ENCODE measurements at regions not wholly inside any gene's neighbourhood (a gene's known extent, or its start where the extent isn't known, plus 50 kb on each side); places are given as distances from the start of the nearest gene placed in this dataset.
"Not testable (repeated sequence)": the region's sequence is repeated elsewhere in the genome, so short reads cannot be mapped to it uniquely, and the experiment has no call there.

DNA sequence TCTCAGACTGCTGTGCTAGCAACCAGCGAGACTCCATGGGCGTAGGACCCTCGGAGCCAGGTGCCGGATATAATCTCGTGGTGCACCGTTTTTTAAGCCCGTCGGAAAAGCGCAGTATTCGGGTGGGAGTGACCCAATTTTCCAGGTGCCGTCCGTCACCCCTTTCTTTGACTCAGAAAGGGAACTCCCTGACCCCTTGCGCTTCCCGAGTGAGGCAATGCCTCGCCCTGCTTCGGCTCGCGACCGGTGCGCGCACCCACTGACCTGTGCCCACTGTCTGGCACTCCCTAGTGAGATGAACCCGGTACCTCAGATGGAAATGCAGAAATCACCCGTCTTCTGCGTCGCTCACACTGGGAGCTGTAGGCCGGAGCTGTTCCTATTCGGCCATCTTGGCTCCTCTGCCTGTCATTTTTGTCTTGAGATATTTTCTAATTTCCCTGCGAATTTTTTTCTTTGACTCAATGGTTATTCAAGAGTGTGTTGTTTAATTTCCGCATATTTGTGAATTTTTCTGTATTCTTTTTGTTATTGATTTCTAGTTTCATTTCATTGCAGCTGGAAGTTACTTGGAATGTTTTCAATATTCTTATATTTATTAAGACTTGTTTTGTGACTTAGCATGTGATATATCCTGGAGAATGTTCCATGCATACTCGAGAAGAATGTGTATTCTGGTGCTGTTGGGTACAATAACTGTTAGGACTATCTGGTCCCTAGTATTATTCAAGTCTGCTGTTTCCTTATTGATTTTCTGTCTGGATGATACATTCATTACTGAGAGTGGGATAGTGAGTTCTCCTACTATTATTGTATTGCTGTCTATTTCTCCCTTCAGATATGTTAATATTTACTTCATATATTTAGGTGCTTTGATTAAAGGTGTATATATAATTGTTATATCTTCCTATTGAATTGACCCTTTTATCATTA lies 125.3 kb upstream of the ASB18 start:
- not testable (repeated sequence) for H3K79me2 ChIP-seq (ENCODE audit: control insufficient read depth, insufficient read depth, low read length); DNase-seq (ENCODE audit: low read depth in 2 of 2); H3K36me3 ChIP-seq (ENCODE audit: control insufficient read depth, insufficient read depth, low read length); H3K27ac ChIP-seq (ENCODE audit: insufficient read depth, low read length); H2AFZ ChIP-seq (ENCODE audit: low read length); H3K4me2 ChIP-seq (ENCODE audit: extremely low read depth, insufficient read depth, low read length); H3K27me3 ChIP-seq (ENCODE audit: control insufficient read depth, insufficient read depth, low read length); H3K4me3 ChIP-seq (replicated peaks in 1 of 4; ENCODE audit: control extremely low read depth in 1 of 4, insufficient read depth in 1 of 4, low read depth in 3 of 4, low read length in 4 of 4); H4K20me1 ChIP-seq (ENCODE audit: control insufficient read depth, extremely low read depth, insufficient read depth, low read length); H3K9me3 ChIP-seq (ENCODE audit: control insufficient read depth, insufficient read depth, low read depth, low read length); H3K4me1 ChIP-seq (ENCODE audit: control insufficient read depth, extremely low read depth, insufficient read depth, low read length); H3K9ac ChIP-seq (ENCODE audit: insufficient read depth, low read length)

DNA sequence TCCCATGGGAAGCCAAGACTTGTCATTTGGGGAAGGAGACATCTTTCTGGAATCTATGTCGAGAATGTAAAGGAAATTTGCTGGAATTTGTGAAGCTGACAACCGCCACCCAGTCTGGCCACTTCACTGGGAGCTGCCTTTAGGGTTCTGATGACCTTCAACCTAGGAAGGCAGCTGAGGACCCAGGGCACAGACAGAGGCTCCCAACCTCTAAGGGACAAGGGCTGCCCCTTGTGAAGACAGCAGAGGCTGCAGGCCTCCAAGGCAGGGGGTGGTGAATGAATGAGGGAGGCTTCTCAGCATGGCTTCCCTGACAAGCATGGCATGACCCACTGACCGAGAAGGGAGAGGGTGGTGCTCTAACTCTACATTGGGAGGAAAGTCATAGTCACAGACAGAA lies 128.9 kb upstream of the ASB18 start:
- Histone ChIP-seq H3K4me3 (replicated peaks in 1 of 4; ENCODE audit: control extremely low read depth in 1 of 4, insufficient read depth in 1 of 4, low read depth in 3 of 4, low read length in 4 of 4) (no peak overlapping the region), H2AFZ (ENCODE audit: low read length) (no peak overlapping the region), H3K4me1 (ENCODE audit: control insufficient read depth, extremely low read depth, insufficient read depth, low read length) (no peaks in the 10 kb centered on the region), H3K36me3 (ENCODE audit: control insufficient read depth, insufficient read depth, low read length) (no peaks in the 10 kb centered on the region), H3K4me2 (ENCODE audit: extremely low read depth, insufficient read depth, low read length) (no peak overlapping the region), H3K9me3 (ENCODE audit: control insufficient read depth, insufficient read depth, low read depth, low read length) (no peaks in the 10 kb centered on the region), H3K27me3 (ENCODE audit: control insufficient read depth, insufficient read depth, low read length) (no peaks in the 10 kb centered on the region), H4K20me1 (ENCODE audit: control insufficient read depth, extremely low read depth, insufficient read depth, low read length) (no peaks in the 10 kb centered on the region), H3K27ac (ENCODE audit: insufficient read depth, low read length) (no peak overlapping the region), H3K79me2 (ENCODE audit: control insufficient read depth, insufficient read depth, low read length) (no peaks in the 10 kb centered on the region), H3K9ac (ENCODE audit: insufficient read depth, low read length) (no peak overlapping the region)
- TF ChIP-seq, protein P1, sequence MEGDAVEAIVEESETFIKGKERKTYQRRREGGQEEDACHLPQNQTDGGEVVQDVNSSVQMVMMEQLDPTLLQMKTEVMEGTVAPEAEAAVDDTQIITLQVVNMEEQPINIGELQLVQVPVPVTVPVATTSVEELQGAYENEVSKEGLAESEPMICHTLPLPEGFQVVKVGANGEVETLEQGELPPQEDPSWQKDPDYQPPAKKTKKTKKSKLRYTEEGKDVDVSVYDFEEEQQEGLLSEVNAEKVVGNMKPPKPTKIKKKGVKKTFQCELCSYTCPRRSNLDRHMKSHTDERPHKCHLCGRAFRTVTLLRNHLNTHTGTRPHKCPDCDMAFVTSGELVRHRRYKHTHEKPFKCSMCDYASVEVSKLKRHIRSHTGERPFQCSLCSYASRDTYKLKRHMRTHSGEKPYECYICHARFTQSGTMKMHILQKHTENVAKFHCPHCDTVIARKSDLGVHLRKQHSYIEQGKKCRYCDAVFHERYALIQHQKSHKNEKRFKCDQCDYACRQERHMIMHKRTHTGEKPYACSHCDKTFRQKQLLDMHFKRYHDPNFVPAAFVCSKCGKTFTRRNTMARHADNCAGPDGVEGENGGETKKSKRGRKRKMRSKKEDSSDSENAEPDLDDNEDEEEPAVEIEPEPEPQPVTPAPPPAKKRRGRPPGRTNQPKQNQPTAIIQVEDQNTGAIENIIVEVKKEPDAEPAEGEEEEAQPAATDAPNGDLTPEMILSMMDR (conservative IDR thresholded peaks at IDR 0.05 in 1 of 2, IDR thresholded peaks at IDR 0.05 in 1 of 2; ENCODE audit: low read depth in 1 of 2, low read length in 2 of 2) = no peak
- no peak for TF ChIP-seq EZH2 (IDR thresholded peaks at IDR 0.05; ENCODE audit: low read length, missing control alignments)
- no peak for DNase-seq (ENCODE audit: low read depth in 2 of 2)

DNA sequence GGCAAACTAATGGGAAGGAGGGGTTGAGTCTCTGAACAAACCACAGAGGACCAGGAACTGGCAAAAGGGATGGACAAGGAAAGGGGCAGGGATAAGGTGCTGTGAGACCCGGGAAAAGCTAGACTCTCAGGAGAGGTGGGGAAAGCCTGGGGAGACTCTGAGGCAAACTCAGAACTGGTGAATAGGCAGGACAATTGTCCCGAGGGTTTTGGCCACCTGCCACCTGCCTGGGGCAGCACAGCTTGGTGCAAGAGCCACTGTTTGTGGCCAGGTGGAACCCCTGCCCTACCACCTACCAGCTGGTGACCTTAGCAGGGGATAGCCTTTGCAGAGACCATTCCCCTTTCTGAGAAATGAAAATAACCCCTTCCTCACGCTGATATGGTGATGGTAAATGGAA lies 129.4 kb upstream of the ASB18 start:
- DNase-seq (ENCODE audit: low read depth in 2 of 2) = no peak
- Histone ChIP-seq H3K4me1 (ENCODE audit: control insufficient read depth, extremely low read depth, insufficient read depth, low read length) (no peaks in the 10 kb centered on the region), H4K20me1 (ENCODE audit: control insufficient read depth, extremely low read depth, insufficient read depth, low read length) (no peaks in the 10 kb centered on the region), H3K9me3 (ENCODE audit: control insufficient read depth, insufficient read depth, low read depth, low read length) (no peaks in the 10 kb centered on the region), H3K4me3 (replicated peaks in 1 of 4; ENCODE audit: control extremely low read depth in 1 of 4, insufficient read depth in 1 of 4, low read depth in 3 of 4, low read length in 4 of 4) (no peak overlapping the region), H3K79me2 (ENCODE audit: control insufficient read depth, insufficient read depth, low read length) (no peaks in the 10 kb centered on the region), H3K36me3 (ENCODE audit: control insufficient read depth, insufficient read depth, low read length) (no peaks in the 10 kb centered on the region), H3K9ac (ENCODE audit: insufficient read depth, low read length) (no peak overlapping the region), H3K27me3 (ENCODE audit: control insufficient read depth, insufficient read depth, low read length) (no peaks in the 10 kb centered on the region), H3K4me2 (ENCODE audit: extremely low read depth, insufficient read depth, low read length) (no peak overlapping the region), H3K27ac (ENCODE audit: insufficient read depth, low read length) (no peak overlapping the region), H2AFZ (ENCODE audit: low read length) (no peak overlapping the region)
- TF ChIP-seq EZH2 (IDR thresholded peaks at IDR 0.05; ENCODE audit: low read length, missing control alignments) = no peak
- TF ChIP-seq, protein P1 (conservative IDR thresholded peaks at IDR 0.05 in 1 of 2, IDR thresholded peaks at IDR 0.05 in 1 of 2; ENCODE audit: low read depth in 1 of 2, low read length in 2 of 2) = no peak

Measured in fibroblast of lung (primary cell).